Small intestine (tissue), 7 donors: ENCODE measurements at regions not wholly inside any gene's neighbourhood (a gene's known extent, or its start where the extent isn't known, plus 50 kb on each side); places are given as distances from the start of the nearest gene placed in this dataset.

ENCODE experiments used
- DNase-seq, 2 donors: peaks; one replicate each; pipeline versions ENCODE4 v3.0.0 to v3.0.0-alpha.2; 2013
- FAIRE-seq: peaks from 2 replicates; lab custom pipeline; 2012; peaks lifted over from hg19 to GRCh38; lab: Jason Lieb, UNC
- H3K27ac ChIP-seq, 3 donors: one replicate each; pipeline ENCODE4 v1.5.1; 2013; ENCODE audit warnings: low read length in 2 of 3, mild to moderate bottlenecking in 2 of 3, control low read depth in 1 of 3, inconsistent platforms in 1 of 3, low read depth in 1 of 3, moderate library complexity in 1 of 3
- H3K27me3 ChIP-seq, 3 donors: one replicate each; pipeline ENCODE4 v1.6.1; 2013; ENCODE audit warnings: low read length in 3 of 3, inconsistent platforms in 1 of 3; ENCODE audit not compliant: control insufficient read depth in 3 of 3, insufficient read depth in 3 of 3
- H3K36me3 ChIP-seq, 3 donors: one replicate each; pipeline ENCODE4 v1.6.1; 2013; ENCODE audit warnings: low read length in 3 of 3, inconsistent platforms in 1 of 3, low read depth in 1 of 3, mild to moderate bottlenecking in 1 of 3, moderate library complexity in 1 of 3; ENCODE audit not compliant: control insufficient read depth in 3 of 3, insufficient read depth in 2 of 3
- H3K4me1 ChIP-seq, 3 donors: one replicate each; pipeline ENCODE4 v1.6.1; 2013; ENCODE audit warnings: low read length in 2 of 3, inconsistent platforms in 1 of 3, low read depth in 1 of 3, mild to moderate bottlenecking in 1 of 3, moderate library complexity in 1 of 3; ENCODE audit not compliant: control insufficient read depth in 3 of 3, insufficient read depth in 2 of 3
- H3K4me3 ChIP-seq, 3 donors: one replicate each; pipeline ENCODE4 v1.5.1; 2013; ENCODE audit warnings: low read length in 3 of 3, control low read depth in 1 of 3, inconsistent platforms in 1 of 3, low read depth in 1 of 3, mild to moderate bottlenecking in 1 of 3, moderate library complexity in 1 of 3
- H3K9me3 ChIP-seq, 2 donors: one replicate each; pipeline ENCODE4 v1.6.1; 2013; ENCODE audit warnings: low read depth in 1 of 2, low read length in 1 of 2; ENCODE audit not compliant: control insufficient read depth in 2 of 2, insufficient read depth in 1 of 2
- WGBS, 3 donors: extraction: QIAGEN DNeasy Blood & Tissue Kit; methylation state at CpG; one replicate each; pipeline ENCODE4 v1.1.7; 2013; 5-methylcytosine and 5-hydroxymethylcytosine counted together
- donor health status: healthy with polysubstance abuse.
- donor health status: control.
- donor health status: control.
- donor health status: Bipolar disorder and iron deficiency.
- donor health status: healthy.

GRCh38 chr6:105988321-105988720, 97.8 kb upstream of the PRDM1 start:
- Histone ChIP-seq H3K4me1 (peaks cover 0 to 17% (median 0%) of the 10 kb centered on the region in 3 donors), H3K27ac (no peak overlapping the region), H3K4me3 (no peak overlapping the region), H3K27me3 (peaks cover 0 to 29% (median 2%) of the 10 kb centered on the region in 3 donors), H3K36me3 (no peaks in the 10 kb centered on the region), H3K9me3 (no peaks in the 10 kb centered on the region)
- DNase-seq: no peak
- FAIRE-seq: no peak

DNA sequence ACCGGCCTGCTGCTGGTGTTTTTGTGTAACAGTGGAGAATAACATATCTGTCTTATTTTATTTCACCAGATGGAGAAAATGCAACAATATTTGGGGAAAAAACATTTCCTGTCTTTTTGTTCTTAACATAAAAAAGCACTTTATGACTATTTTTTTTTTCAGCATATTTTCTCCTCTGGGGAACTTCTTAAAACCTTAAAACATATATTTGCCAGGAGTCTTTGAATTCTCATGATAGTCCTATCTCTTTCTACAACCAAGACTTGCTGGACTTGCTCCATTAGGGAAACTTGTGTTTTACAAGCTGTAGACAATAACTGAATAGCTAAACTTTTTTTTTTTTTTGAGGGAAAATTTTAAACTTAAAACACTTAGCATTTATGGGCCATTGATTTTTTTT, 98.6 kb upstream of the PRDM1 start:
- FAIRE-seq (no peak), DNase-seq (no peak)
- Histone ChIP-seq H3K4me3 (no peak overlapping the region), H3K9me3 (peaks cover 0 to 3% of the 10 kb centered on the region in 2 donors), H3K27ac (no peak overlapping the region), H3K4me1 (peaks cover 0 to 13% (median 0%) of the 10 kb centered on the region in 3 donors), H3K36me3 (no peaks in the 10 kb centered on the region), H3K27me3 (peaks cover 0 to 21% (median 2%) of the 10 kb centered on the region in 3 donors)
- 76 to 91% (median 90%) methylated on average over 1 of the region's 1 CpG for WGBS, 3 donors

DNA sequence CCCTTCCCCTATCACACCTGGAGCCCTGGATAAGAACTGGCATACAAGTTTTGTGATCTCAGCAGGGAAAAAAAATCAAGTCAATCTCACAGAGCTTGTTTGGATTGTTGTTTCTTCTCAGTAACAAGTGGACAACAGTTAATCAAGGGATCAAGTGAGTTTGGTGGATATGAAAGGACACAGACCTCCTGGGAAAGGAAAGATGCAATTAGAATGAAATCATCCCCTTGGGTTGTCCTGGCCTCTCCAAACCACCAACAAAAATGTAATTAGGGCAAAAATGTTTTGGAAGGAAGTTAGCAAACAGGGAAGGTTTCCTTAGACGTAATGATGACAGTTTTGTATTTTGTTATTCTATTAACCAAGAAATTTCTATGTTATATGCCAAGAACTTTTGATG, 99.1 kb upstream of the PRDM1 start:
- no peak overlapping the region for H3K4me3 ChIP-seq
- H3K27me3 ChIP-seq: peaks cover 0 to 20% (median 2%) of the 10 kb centered on the region in 3 donors
- H3K4me1 ChIP-seq: peaks cover 0 to 12% (median 0%) of the 10 kb centered on the region in 3 donors
- H3K9me3 ChIP-seq: peaks cover 0 to 3% of the 10 kb centered on the region in 2 donors
- H3K36me3 ChIP-seq: no peaks in the 10 kb centered on the region
- no peak for DNase-seq
- H3K27ac ChIP-seq: no peak overlapping the region
- no peak for FAIRE-seq
- WGBS, 3 donors: 72 to 94% (median 87%) methylated on average over 1 of the region's 1 CpG

DNA sequence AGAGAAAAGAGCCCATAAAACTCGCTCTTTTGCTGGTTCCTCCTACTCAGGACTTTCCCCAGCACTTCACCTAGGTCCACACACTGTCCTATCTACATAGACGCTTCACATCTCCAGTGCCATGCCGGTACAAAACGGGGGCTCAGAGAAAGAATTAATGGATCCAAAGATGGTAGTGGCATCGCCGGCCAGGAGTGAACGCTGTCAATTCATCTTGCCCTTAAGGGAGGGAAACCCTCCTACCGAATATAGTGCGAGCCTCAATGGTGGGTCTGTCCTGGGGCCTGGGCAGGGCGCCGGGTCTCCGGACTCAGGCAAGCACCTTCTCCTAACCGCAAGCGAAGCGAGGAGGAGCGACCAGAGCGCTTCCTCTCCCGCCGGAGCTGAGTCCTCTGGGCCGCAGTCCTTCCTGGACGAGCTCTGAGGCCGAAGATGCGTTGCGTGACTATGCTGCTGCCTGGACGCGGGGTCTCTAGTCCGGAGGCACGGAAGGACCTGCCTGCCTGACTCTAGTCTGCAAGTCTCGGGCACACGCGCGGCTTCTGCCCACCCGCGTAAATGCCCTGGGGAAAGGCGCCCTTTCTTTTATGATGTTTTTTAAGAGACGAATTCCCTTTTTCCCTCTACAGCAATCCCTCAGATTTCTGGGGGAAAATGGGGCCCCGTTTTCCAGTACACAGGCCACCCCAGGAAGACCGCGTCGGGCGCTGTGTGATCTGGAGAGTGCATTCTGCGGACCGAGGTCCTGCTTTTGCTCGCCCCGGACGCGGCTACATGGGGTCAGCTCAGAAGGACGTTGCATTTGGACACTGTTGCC, 100.1 kb upstream of the PRDM1 start:
- Histone ChIP-seq H3K36me3 (no peaks in the 10 kb centered on the region), H3K27ac (no peak overlapping the region), H3K27me3 (peaks cover 0 to 25% (median 2%) of the 10 kb centered on the region in 3 donors), H3K4me3 (no peak overlapping the region), H3K9me3 (peaks cover 0 to 10% of the 10 kb centered on the region in 2 donors), H3K4me1 (peaks cover 0 to 12% (median 0%) of the 10 kb centered on the region in 3 donors)
- no peak for FAIRE-seq
- no peak for DNase-seq
- 53 to 75% (median 65%) methylated on average over 45 to 48 of the region's 48 CpGs for WGBS, 3 donors

DNA sequence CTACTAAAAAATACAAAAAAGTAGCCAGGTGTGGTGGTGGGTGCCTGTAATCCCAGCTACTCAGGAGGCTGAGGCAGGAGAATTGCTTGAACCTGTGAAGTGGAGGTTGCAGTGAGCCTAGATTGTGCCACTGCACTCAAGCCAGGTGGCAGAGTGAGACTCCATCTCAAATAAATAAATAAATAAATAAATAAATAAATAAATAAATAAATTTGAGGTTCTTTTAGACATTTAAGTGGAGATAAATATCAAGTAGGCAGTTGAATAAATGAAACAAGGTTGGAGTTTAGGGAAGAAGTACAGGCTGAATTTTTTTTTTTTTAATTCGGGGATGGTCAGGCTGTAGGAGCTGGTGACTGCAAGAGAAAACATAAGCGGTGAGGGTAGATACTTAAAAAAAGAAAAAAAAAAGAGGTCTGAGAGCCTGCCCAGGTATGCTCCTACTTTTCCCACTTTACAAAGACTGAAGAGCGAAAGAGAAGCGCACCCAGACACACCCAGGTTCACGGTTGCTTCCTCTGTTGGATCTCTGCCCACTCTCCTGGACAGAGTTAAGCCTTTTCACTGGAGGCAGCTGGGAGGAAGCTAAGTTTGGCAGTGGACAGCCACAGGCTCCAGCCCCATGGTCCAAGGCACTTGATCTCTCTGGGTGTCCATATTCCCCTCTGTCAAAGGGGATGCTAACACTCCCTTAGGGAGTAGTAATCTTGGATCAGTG, 100.9 kb upstream of the PRDM1 start:
- Histone ChIP-seq H3K36me3 (no peaks in the 10 kb centered on the region), H3K27me3 (peaks cover 0 to 27% (median 2%) of the 10 kb centered on the region in 3 donors), H3K9me3 (peaks cover 0 to 11% of the 10 kb centered on the region in 2 donors), H3K4me1 (peaks cover 0 to 12% (median 0%) of the 10 kb centered on the region in 3 donors), H3K4me3 (no peak overlapping the region), H3K27ac (no peak overlapping the region)
- WGBS, 3 donors: 24 to 48% (median 45%) methylated on average over 5 of the region's 5 CpGs
- DNase-seq (peak; percentile 64 to 75), FAIRE-seq (no peak)

DNA sequence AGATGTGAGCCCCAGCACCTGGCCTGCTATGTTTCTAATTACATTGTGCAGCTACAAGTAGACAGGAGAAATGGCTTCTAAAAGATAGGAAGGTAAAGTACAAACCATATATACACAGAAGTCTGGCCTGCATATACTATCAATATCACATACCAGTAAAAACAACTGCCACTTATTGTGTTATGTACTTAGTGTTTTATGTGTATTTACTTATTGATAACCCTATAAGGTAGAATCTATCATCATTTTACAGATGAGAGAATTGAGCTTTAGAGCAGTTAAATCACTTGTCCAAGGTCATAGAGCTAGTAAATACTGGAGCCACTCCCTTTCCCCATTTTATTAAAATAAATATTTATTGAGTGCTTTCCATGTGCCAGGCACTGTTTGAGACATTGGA, 102.4 kb upstream of the PRDM1 start:
- Histone ChIP-seq H3K4me1 (peaks cover 0 to 12% (median 0%) of the 10 kb centered on the region in 3 donors), H3K36me3 (no peaks in the 10 kb centered on the region), H3K27me3 (peaks cover 0 to 27% (median 2%) of the 10 kb centered on the region in 3 donors), H3K9me3 (peaks cover 0 to 11% of the 10 kb centered on the region in 2 donors), H3K27ac (no peak overlapping the region), H3K4me3 (no peak overlapping the region)
- FAIRE-seq (no peak), DNase-seq (peak in 1 of 2 donors; percentile 32)

- no peak overlapping the region for H3K27ac ChIP-seq
These were observed 103.2 kb upstream of the PRDM1 start for GRCh38 chr6:105982761-105983540.

GRCh38 chr6:105981888-105982358, 104.2 kb upstream of the PRDM1 start:
- Histone ChIP-seq H3K36me3 (no peaks in the 10 kb centered on the region), H3K27ac (no peak overlapping the region), H3K9me3 (peaks cover 0 to 11% of the 10 kb centered on the region in 2 donors), H3K27me3 (peaks cover 0 to 27% (median 2%) of the 10 kb centered on the region in 3 donors), H3K4me1 (peaks cover 0 to 12% (median 0%) of the 10 kb centered on the region in 3 donors), H3K4me3 (no peak overlapping the region)
- DNase-seq (no peak), FAIRE-seq (no peak)
- 79 to 91% (median 86%) methylated on average over 15 of the region's 15 CpGs for WGBS, 3 donors

More at GRCh38 chr6:105982761-105983540, 103.2 kb upstream of the PRDM1 start:
- Histone ChIP-seq H3K4me3 (no peak overlapping the region), H3K36me3 (no peaks in the 10 kb centered on the region), H3K27me3 (peaks cover 0 to 27% (median 2%) of the 10 kb centered on the region in 3 donors), H3K9me3 (peaks cover 0 to 11% of the 10 kb centered on the region in 2 donors), H3K4me1 (peaks cover 0 to 12% (median 0%) of the 10 kb centered on the region in 3 donors)
- no peak for DNase-seq
- FAIRE-seq: no peak
- 28 to 66% (median 32%) methylated on average over 2 of the region's 2 CpGs for WGBS, 3 donors
